SK-N-SH treated with all-trans-retinoic acid at 6 μM for 48 hours (cell line): ENCODE measurements at regions not wholly inside any gene's neighbourhood (a gene's known extent, or its start where the extent isn't known, plus 50 kb on each side); places are given as distances from the start of the nearest gene placed in this dataset.

Source experiments
- ATAC-seq: fragments of 200-7000 bp; cut with Tn5 transposase; 3 replicates; pipeline ENCODE4 v1.9.1; 2020; ENCODE audit warnings: mild to moderate bottlenecking, moderate library complexity
- ARNTL ChIP-seq: fragments of 450-650 bp; formaldehyde crosslinking; IDR thresholded peaks from 2 replicates; pipeline ENCODE4 v1.5.0; 2020; ENCODE audit warnings: low read depth, mild to moderate bottlenecking, moderate library complexity, borderline replicate concordance
- BACH2 ChIP-seq: fragments of 250-450 bp; sonication (Bioruptor Pico); IDR thresholded peaks from 2 replicates; pipeline ENCODE4 v1.9.0; 2021; ENCODE audit warnings: mild to moderate bottlenecking, borderline replicate concordance
- ESRRG ChIP-seq: fragments of 250-450 bp; sonication (Bioruptor Pico); IDR thresholded peaks from 2 replicates; pipeline ENCODE4 v1.6.1; 2021; ENCODE audit warnings: mild to moderate bottlenecking
- GLIS3 ChIP-seq: fragments of 250-450 bp; sonication (Bioruptor Pico); IDR thresholded peaks from 2 replicates; pipeline ENCODE4 v1.5.0; 2020; ENCODE audit warnings: mild to moderate bottlenecking, moderate library complexity
- ISL1 ChIP-seq: fragments of 250-450 bp; sonication (Bioruptor Pico); IDR thresholded peaks from 2 replicates; pipeline ENCODE4 v2.1.2; 2022; ENCODE audit warnings: mild to moderate bottlenecking, moderate library complexity
- OSR1 ChIP-seq: fragments of 250-450 bp; sonication (Bioruptor Pico); IDR thresholded peaks from 2 replicates; pipeline ENCODE4 v1.8.0; 2022; ENCODE audit warnings: moderate library complexity, mild to moderate bottlenecking, inconsistent platforms
- PATZ1 ChIP-seq: fragments of 250-450 bp; sonication (Bioruptor Pico); IDR thresholded peaks from 2 replicates; pipeline ENCODE4 v1.8.0; 2020; ENCODE audit warnings: mild to moderate bottlenecking, moderate library complexity, borderline replicate concordance
- POU6F1 ChIP-seq: fragments of 250-450 bp; sonication (Bioruptor Pico); IDR thresholded peaks from 2 replicates; pipeline ENCODE4 v1.8.0; 2021; ENCODE audit warnings: low read depth, mild to moderate bottlenecking, moderate library complexity, borderline replicate concordance
- PPARA ChIP-seq: fragments of 250-450 bp; sonication (Bioruptor Pico); IDR thresholded peaks from 2 replicates; pipeline ENCODE4 v1.5.0; 2020; ENCODE audit warnings: mild to moderate bottlenecking, borderline replicate concordance
- SNAI2 ChIP-seq: fragments of 250-450 bp; sonication (Bioruptor Pico); IDR thresholded peaks from 2 replicates; pipeline ENCODE4 v1.5.0; 2020; ENCODE audit warnings: mild to moderate bottlenecking, moderate library complexity
- TCF4 ChIP-seq: fragments of 250-450 bp; sonication (Bioruptor Pico); IDR thresholded peaks from 2 replicates; pipeline ENCODE4 v1.8.0; 2021; ENCODE audit warnings: mild to moderate bottlenecking, moderate library complexity, borderline replicate concordance
- TOX ChIP-seq: fragments of 250-450 bp; sonication (Bioruptor Pico); IDR thresholded peaks from 2 replicates; pipeline ENCODE4 v1.8.0; 2021; ENCODE audit warnings: mild to moderate bottlenecking, moderate library complexity, borderline replicate concordance
- ZC3H10 ChIP-seq: fragments of 250-450 bp; sonication (Bioruptor Pico); IDR thresholded peaks from 2 replicates; pipeline ENCODE4 v1.5.1; 2021; ENCODE audit warnings: mild to moderate bottlenecking, moderate library complexity
- ZFP30 ChIP-seq: fragments of 450-650 bp; formaldehyde crosslinking; IDR thresholded peaks from 2 replicates; pipeline ENCODE4 v1.5.0; 2022; ENCODE audit warnings: mild to moderate bottlenecking, moderate library complexity
- ZNF565 ChIP-seq: fragments of 450-650 bp; formaldehyde crosslinking; conservative IDR thresholded peaks from 2 replicates; pipeline ENCODE4 v1.5.0; 2020; ENCODE audit warnings: low read depth, mild to moderate bottlenecking, moderate library complexity
- ZNF70 ChIP-seq: fragments of 450-650 bp; formaldehyde crosslinking; IDR thresholded peaks from 2 replicates; pipeline ENCODE4 v1.5.0; 2020; ENCODE audit warnings: mild to moderate bottlenecking, moderate library complexity
- ZNF8 ChIP-seq: fragments of 450-650 bp; formaldehyde crosslinking; IDR thresholded peaks from 2 replicates; pipeline ENCODE4 v1.5.0; 2020; ENCODE audit warnings: mild to moderate bottlenecking, moderate library complexity
- TF ChIP-seq, protein P1 (sequence below): fragments of 250-450 bp; sonication (Bioruptor Pico); IDR thresholded peaks from 2 replicates; pipeline ENCODE4 v1.5.0; 2020; ENCODE audit warnings: mild to moderate bottlenecking, moderate library complexity
- TF ChIP-seq, protein P2 (sequence below): fragments of 250-450 bp; sonication (Bioruptor Pico); IDR thresholded peaks from 2 replicates; pipeline ENCODE4 v1.5.1; 2020; ENCODE audit warnings: low read depth, mild to moderate bottlenecking, moderate library complexity
- TF ChIP-seq, protein P3 (sequence below): fragments of 250-450 bp; sonication (Bioruptor Pico); IDR thresholded peaks from 2 replicates; pipeline ENCODE4 v1.5.1; 2021; ENCODE audit warnings: mild to moderate bottlenecking, moderate library complexity

DNA sequence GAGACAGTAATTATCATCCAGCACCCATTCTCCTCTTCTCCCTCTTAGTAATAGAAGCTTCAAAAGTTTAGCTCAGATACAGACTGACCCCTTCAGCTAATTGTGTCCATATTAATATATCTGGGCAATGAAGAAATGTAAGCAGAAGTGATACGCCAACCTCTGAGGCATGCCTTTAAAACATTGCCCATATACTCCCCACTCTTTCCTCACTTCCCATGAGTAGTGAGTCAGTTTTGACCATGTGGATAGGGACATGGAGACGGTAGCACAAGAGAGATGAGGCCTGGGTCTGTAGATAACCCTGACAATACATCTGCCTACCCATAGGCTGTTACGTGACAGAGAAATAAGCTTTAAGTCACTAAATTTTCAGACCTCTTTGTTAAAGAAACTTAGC, 147.6 kb downstream of the KCTD12 start:
- TF ChIP-seq ZFP30 (CRISPR knock-in tag) (no peak), BACH2 (CRISPR knock-in tag) (no peak), GLIS3 (CRISPR knock-in tag) (no peak), ESRRG (no peak), POU6F1 (CRISPR knock-in tag) (no peak), TOX (CRISPR knock-in tag) (no peak), PPARA (CRISPR knock-in tag) (no peak), TCF4 (no peak), ZNF70 (CRISPR knock-in tag) (no peak), ARNTL (no peak), ZC3H10 (CRISPR knock-in tag) (no peak), SNAI2 (no peak), ZNF565 (CRISPR knock-in tag) (no peak), OSR1 (CRISPR knock-in tag) (no peak), ZNF8 (CRISPR knock-in tag) (no peak)
- TF ChIP-seq, protein P1, sequence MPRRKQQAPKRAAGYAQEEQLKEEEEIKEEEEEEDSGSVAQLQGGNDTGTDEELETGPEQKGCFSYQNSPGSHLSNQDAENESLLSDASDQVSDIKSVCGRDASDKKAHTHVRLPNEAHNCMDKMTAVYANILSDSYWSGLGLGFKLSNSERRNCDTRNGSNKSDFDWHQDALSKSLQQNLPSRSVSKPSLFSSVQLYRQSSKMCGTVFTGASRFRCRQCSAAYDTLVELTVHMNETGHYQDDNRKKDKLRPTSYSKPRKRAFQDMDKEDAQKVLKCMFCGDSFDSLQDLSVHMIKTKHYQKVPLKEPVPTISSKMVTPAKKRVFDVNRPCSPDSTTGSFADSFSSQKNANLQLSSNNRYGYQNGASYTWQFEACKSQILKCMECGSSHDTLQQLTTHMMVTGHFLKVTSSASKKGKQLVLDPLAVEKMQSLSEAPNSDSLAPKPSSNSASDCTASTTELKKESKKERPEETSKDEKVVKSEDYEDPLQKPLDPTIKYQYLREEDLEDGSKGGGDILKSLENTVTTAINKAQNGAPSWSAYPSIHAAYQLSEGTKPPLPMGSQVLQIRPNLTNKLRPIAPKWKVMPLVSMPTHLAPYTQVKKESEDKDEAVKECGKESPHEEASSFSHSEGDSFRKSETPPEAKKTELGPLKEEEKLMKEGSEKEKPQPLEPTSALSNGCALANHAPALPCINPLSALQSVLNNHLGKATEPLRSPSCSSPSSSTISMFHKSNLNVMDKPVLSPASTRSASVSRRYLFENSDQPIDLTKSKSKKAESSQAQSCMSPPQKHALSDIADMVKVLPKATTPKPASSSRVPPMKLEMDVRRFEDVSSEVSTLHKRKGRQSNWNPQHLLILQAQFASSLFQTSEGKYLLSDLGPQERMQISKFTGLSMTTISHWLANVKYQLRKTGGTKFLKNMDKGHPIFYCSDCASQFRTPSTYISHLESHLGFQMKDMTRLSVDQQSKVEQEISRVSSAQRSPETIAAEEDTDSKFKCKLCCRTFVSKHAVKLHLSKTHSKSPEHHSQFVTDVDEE, result no peak
- TF ChIP-seq, protein P2, sequence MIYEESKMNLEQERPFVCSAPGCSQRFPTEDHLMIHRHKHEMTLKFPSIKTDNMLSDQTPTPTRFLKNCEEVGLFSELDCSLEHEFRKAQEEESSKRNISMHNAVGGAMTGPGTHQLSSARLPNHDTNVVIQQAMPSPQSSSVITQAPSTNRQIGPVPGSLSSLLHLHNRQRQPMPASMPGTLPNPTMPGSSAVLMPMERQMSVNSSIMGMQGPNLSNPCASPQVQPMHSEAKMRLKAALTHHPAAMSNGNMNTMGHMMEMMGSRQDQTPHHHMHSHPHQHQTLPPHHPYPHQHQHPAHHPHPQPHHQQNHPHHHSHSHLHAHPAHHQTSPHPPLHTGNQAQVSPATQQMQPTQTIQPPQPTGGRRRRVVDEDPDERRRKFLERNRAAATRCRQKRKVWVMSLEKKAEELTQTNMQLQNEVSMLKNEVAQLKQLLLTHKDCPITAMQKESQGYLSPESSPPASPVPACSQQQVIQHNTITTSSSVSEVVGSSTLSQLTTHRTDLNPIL (CRISPR knock-in tag), result no peak
- ATAC-seq, result no peak

DNA sequence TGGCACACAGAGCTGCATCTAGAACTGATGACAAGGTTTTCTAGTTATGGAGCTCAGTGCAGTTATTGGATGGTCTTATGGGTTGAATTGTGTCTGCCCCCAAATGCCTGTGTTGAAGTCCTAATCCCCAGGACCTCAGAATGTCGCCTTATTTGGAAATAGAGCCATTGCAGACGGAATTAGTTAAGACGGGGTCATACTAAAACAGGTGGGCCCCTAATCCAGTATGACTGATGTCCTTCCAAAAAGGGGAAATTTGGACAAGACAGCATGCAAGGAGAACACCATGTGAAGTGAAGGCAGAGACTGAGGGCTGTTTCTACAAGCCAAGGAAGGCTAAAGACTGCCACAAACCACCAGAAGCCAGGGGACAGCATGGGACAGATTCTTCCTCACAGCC, 148.7 kb downstream of the KCTD12 start:
- TF ChIP-seq, protein P1, result no peak
- TF ChIP-seq BACH2 (CRISPR knock-in tag), result no peak
- no peak for TF ChIP-seq TOX (CRISPR knock-in tag)
- TF ChIP-seq SNAI2, result no peak
- no peak for TF ChIP-seq ISL1 (CRISPR knock-in tag)
- no peak for TF ChIP-seq POU6F1 (CRISPR knock-in tag)
- TF ChIP-seq, protein P3, sequence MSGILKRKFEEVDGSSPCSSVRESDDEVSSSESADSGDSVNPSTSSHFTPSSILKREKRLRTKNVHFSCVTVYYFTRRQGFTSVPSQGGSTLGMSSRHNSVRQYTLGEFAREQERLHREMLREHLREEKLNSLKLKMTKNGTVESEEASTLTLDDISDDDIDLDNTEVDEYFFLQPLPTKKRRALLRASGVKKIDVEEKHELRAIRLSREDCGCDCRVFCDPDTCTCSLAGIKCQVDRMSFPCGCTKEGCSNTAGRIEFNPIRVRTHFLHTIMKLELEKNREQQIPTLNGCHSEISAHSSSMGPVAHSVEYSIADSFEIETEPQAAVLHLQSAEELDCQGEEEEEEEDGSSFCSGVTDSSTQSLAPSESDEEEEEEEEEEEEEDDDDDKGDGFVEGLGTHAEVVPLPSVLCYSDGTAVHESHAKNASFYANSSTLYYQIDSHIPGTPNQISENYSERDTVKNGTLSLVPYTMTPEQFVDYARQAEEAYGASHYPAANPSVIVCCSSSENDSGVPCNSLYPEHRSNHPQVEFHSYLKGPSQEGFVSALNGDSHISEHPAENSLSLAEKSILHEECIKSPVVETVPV (CRISPR knock-in tag), result no peak
- TF ChIP-seq PPARA (CRISPR knock-in tag), result no peak
- TF ChIP-seq OSR1 (CRISPR knock-in tag), result no peak
- TF ChIP-seq ZFP30 (CRISPR knock-in tag), result no peak
- no peak for TF ChIP-seq ZNF565 (CRISPR knock-in tag)
- no peak for TF ChIP-seq PATZ1 (CRISPR knock-in tag)
- ATAC-seq, result no peak
